GM12878 (cell line): ENCODE measurements at regions not wholly inside any gene's neighbourhood (a gene's known extent, or its start where the extent isn't known, plus 50 kb on each side); places are given as distances from the start of the nearest gene placed in this dataset.
A peak's percentile ranks its signal among the peaks of the same experiment; 100 is the strongest.

Experiments used
- ATAC-seq: fragments of 200-7000 bp; cut with Tn5 transposase; 3 replicates; pipeline ENCODE4 v1.9.1; 2020; ENCODE audit warnings: mild to moderate bottlenecking, moderate library complexity
- BruUV-seq: library from RNA; stranded (reverse); fragments of 400-500 nt; replicated peaks from 2 replicates; lab custom pipeline; 2021; lab: Mats Ljungman, UMichigan
- CTCF ChIA-PET: fragments of 300-600 bp; sonication (Branson Sonifier 250); formaldehyde crosslinking; extraction: SDS; loops from one replicate; lab custom pipeline; 2021; ENCODE audit warnings: inconsistent platforms; lab: Yijun Ruan, JAX
- POLR2A ChIA-PET: fragments of 350-600 bp; formaldehyde crosslinking; extraction: SDS; loops from one replicate; lab custom pipeline; 2021; ENCODE audit warnings: inconsistent platforms; lab: Charles Lee
- RAD21 ChIA-PET: fragments of 300-600 bp; sonication (Branson Sonifier 250); formaldehyde crosslinking; loops from one replicate; lab custom pipeline; 2023; ENCODE audit warnings: antibody characterized with exemption; ENCODE audit not compliant: unreplicated experiment; lab: Charles Lee
- SMC1A ChIA-PET: fragments of 300-600 bp; sonication (Branson Sonifier 250); formaldehyde crosslinking; loops from one replicate; lab custom pipeline; 2023; ENCODE audit not compliant: unreplicated experiment, uncharacterized antibody; lab: Charles Lee
- DNase-seq: peaks from one replicate; pipeline ENCODE4 v3.0.0-alpha.2; 2011; ENCODE audit warnings: low read depth, low spot score
- FAIRE-seq: peaks from 3 replicates; lab custom pipeline; 2011; peaks lifted over from hg19 to GRCh38; lab: Jason Lieb, UNC
- H2AFZ ChIP-seq: 2 replicates; pipeline ENCODE4 v1.6.0; 2011; ENCODE audit warnings: low read depth, low read length, control low read depth; ENCODE audit not compliant: control insufficient read depth
- H3K27ac ChIP-seq: 2 replicates; pipeline ENCODE4 v1.5.1; 2011; ENCODE audit warnings: control low read depth; ENCODE audit not compliant: control insufficient read depth, insufficient read depth
- H3K27me3 ChIP-seq, 2 experiments: replicated peaks in 1 of 2; 2 replicates each; pipeline versions ENCODE4 v1.6.0 to v1.6.1; 2011; ENCODE audit warnings: low read length in 1 of 2; ENCODE audit not compliant: control insufficient read depth in 2 of 2, insufficient read depth in 2 of 2
- H3K36me3 ChIP-seq, 2 experiments: 2 replicates each; pipeline ENCODE4 v1.5.1; 2011; ENCODE audit warnings: low read length in 1 of 2; ENCODE audit not compliant: control insufficient read depth in 2 of 2, insufficient read depth in 2 of 2
- H3K4me1 ChIP-seq: 2 replicates; pipeline ENCODE4 v1.6.1; 2011; ENCODE audit warnings: mild to moderate bottlenecking, low read length, moderate library complexity, mixed read lengths; ENCODE audit not compliant: control insufficient read depth, insufficient read depth
- H3K4me2 ChIP-seq: 2 replicates; pipeline ENCODE4 v1.6.0; 2011; ENCODE audit warnings: control low read depth; ENCODE audit not compliant: control insufficient read depth, insufficient read depth
- H3K4me3 ChIP-seq: fragments of 200-600 bp; sonication (generic); 2 replicates; pipeline ENCODE4 v1.5.1; 2016
- H3K79me2 ChIP-seq: 2 replicates; pipeline ENCODE4 v1.6.0; 2011; ENCODE audit warnings: low read length; ENCODE audit not compliant: control insufficient read depth, insufficient read depth
- H3K9ac ChIP-seq: 2 replicates; pipeline ENCODE4 v1.8.0; 2011; ENCODE audit warnings: low read length, control low read depth, mixed read lengths; ENCODE audit not compliant: control insufficient read depth, insufficient read depth
- H3K9me3 ChIP-seq: replicated peaks from 3 replicates; pipeline ENCODE4 v1.5.1; 2011; ENCODE audit warnings: mild to moderate bottlenecking, low read length; ENCODE audit not compliant: control insufficient read depth, insufficient read depth
- H4K20me1 ChIP-seq: 2 replicates; pipeline ENCODE4 v1.6.0; 2011; ENCODE audit not compliant: control insufficient read depth, insufficient read depth
- BCL11A ChIP-seq: IDR thresholded peaks from 2 replicates; pipeline ENCODE4 v1.6.1; 2011; ENCODE audit warnings: low read depth, low read length
- BMI1 ChIP-seq: fragments of 450-650 bp; IDR thresholded peaks from 2 replicates; pipeline ENCODE4 v1.6.1; 2016; ENCODE audit warnings: mild to moderate bottlenecking, moderate library complexity, borderline replicate concordance
- CBX3 ChIP-seq: fragments of 200-600 bp; sonication (generic); IDR thresholded peaks from 2 replicates; pipeline ENCODE4 v1.6.1; 2016; ENCODE audit warnings: low read depth, borderline replicate concordance
- CHD4 ChIP-seq: fragments of 200-600 bp; sonication (generic); IDR thresholded peaks from 2 replicates; pipeline ENCODE4 v1.6.1; 2016; ENCODE audit warnings: mild to moderate bottlenecking
- E4F1 ChIP-seq: fragments of 450-650 bp; IDR thresholded peaks from 2 replicates; pipeline ENCODE4 v1.6.1; 2018; ENCODE audit warnings: borderline replicate concordance, mild to moderate bottlenecking; ENCODE audit not compliant: partially characterized antibody
- EED ChIP-seq: sonication (generic); IDR thresholded peaks from 2 replicates; pipeline ENCODE4 v1.6.1; 2016; ENCODE audit warnings: antibody characterized with exemption, low read depth
- GABPA ChIP-seq: IDR thresholded peaks from 2 replicates; pipeline ENCODE4 v1.6.1; 2014; ENCODE audit warnings: antibody characterized with exemption, low read depth, mild to moderate bottlenecking, inconsistent platforms
- RAD21 ChIP-seq: IDR thresholded peaks from 2 replicates; pipeline ENCODE4 v1.6.1; 2011; ENCODE audit warnings: mild to moderate bottlenecking, low read depth, low read length, moderate library complexity; ENCODE audit not compliant: insufficient read depth
- RBBP5 ChIP-seq: fragments of 200-600 bp; sonication (generic); conservative IDR thresholded peaks from 2 replicates; pipeline ENCODE4 v1.6.1; 2016
- SPI1 ChIP-seq: IDR thresholded peaks from 2 replicates; pipeline ENCODE4 v1.6.1; 2011; ENCODE audit warnings: low read depth, mild to moderate bottlenecking, low read length, moderate library complexity, borderline replicate concordance; ENCODE audit not compliant: insufficient read depth
- ZBTB40 ChIP-seq: fragments of 450-650 bp; IDR thresholded peaks from 2 replicates; pipeline ENCODE4 v1.6.1; 2016; ENCODE audit warnings: mild to moderate bottlenecking, moderate library complexity, borderline replicate concordance
- WGBS: methylation state at CpG from one replicate; pipeline ENCODE4 v1.1.6; 2016; ENCODE audit warnings: low lambda C conversion rate; ENCODE audit not compliant: insufficient replicate concordance, insufficient coverage; ENCODE audit errors: missing lambda C conversion rate; 5-methylcytosine and 5-hydroxymethylcytosine counted together
- in situ Hi-C: fragments of 300-500 bp; cut with MboI; formaldehyde crosslinking; loops from 9 replicates; pipeline ENCODE4 v1.14.3; 2018; ENCODE audit warnings: mixed read lengths
- intact Hi-C: fragments of 100-400 bp; cut with micrococcal nuclease; formaldehyde crosslinking; loops from one replicate; pipeline ENCODE4 v1.14.2; 2022; ENCODE audit not compliant: unreplicated experiment

- no peak overlapping the region for H3K4me3 ChIP-seq
- WGBS: 2% methylated on average over 2 of the region's 2 CpGs
- BruUV-seq: no TSS peak
- ChIA-PET SMC1A (no interaction called here), RAD21 (no interaction called here), CTCF (interaction anchor here (0.7 to 2.1 kb wide), 6 partner anchors 8 to 285 kb away, joined by 3 to 9 read pairs (median 4); no protein-coding TSS in a partner anchor)
- H4K20me1 ChIP-seq: no peaks in the 10 kb centered on the region
- no peaks in the 10 kb centered on the region for H3K9me3 ChIP-seq
- H3K36me3 ChIP-seq: no peaks in the 10 kb centered on the region
- H3K9ac ChIP-seq: no peak overlapping the region
- intact Hi-C loops: no loop called here
- TF ChIP-seq SPI1 (peak; percentile 45), RAD21 (no peak)
- TF ChIP-seq, all 136 proteins: peak for 1
- Histone ChIP-seq H3K27me3 (no peaks in the 10 kb centered on the region), H3K27ac (no peak overlapping the region), H3K79me2 (no peaks in the 10 kb centered on the region), H2AFZ (no peak overlapping the region), H3K4me1 (no peaks in the 10 kb centered on the region), H3K4me2 (no peak overlapping the region)
- POLR2A ChIA-PET: no interaction called here
- in situ Hi-C loops: loop anchor here (25.0 kb wide), 2 partner anchors 1359 to 1716 kb away; no protein-coding TSS in a partner anchor
- FAIRE-seq: no peak
- ATAC-seq: peak; percentile 60
- DNase-seq: no peak
Measured at GRCh38 chr4:20403290-20403689, 151.6 kb downstream of the SLIT2 start.

GRCh38 chr4:20403846-20404245, 152.1 kb downstream of the SLIT2 start:
- 75% methylated on average over 1 of the region's 1 CpG for WGBS
- in situ Hi-C loops: loop anchor here (25.0 kb wide), 2 partner anchors 1358 to 1717 kb away; no protein-coding TSS in a partner anchor
- H3K4me2 ChIP-seq: no peak overlapping the region
- RAD21 ChIA-PET: interaction anchor here (0.6 kb wide), 1 partner anchor 127 kb away, joined by 5 read pairs; no protein-coding TSS in a partner anchor
- SMC1A ChIA-PET: no interaction called here
- intact Hi-C loops: no loop called here
- H3K9ac ChIP-seq: no peak overlapping the region
- DNase-seq (no peak), ATAC-seq (no peak), FAIRE-seq (no peak)
- H3K9me3 ChIP-seq: no peaks in the 10 kb centered on the region
- H3K27me3 ChIP-seq: no peaks in the 10 kb centered on the region
- H2AFZ ChIP-seq: no peak overlapping the region
- no TSS peak for BruUV-seq
- H3K4me1 ChIP-seq: no peaks in the 10 kb centered on the region
- POLR2A ChIA-PET: no interaction called here
- CTCF ChIA-PET: interaction anchor here (0.7 to 2.1 kb wide), 4 partner anchors 8 to 16 kb away, joined by 3 to 9 read pairs (median 4); no protein-coding TSS in a partner anchor
- H3K4me3 ChIP-seq: no peak overlapping the region
- no peak overlapping the region for H3K27ac ChIP-seq
- H3K36me3 ChIP-seq: no peaks in the 10 kb centered on the region
- H3K79me2 ChIP-seq: no peaks in the 10 kb centered on the region
- H4K20me1 ChIP-seq: no peaks in the 10 kb centered on the region
- TF ChIP-seq RBBP5 (no peak), ZBTB40 (no peak), SPI1 (no peak), CHD4 (no peak), CBX3 (no peak), GABPA (no peak), BMI1 (no peak), BCL11A (no peak), E4F1 (no peak), EED (no peak)
